ENCODE measurements at regions not wholly inside any gene's neighbourhood (a gene's known extent, or its start where the extent isn't known, plus 50 kb on each side); places are given as distances from the start of the nearest gene placed in this dataset.

DNA sequence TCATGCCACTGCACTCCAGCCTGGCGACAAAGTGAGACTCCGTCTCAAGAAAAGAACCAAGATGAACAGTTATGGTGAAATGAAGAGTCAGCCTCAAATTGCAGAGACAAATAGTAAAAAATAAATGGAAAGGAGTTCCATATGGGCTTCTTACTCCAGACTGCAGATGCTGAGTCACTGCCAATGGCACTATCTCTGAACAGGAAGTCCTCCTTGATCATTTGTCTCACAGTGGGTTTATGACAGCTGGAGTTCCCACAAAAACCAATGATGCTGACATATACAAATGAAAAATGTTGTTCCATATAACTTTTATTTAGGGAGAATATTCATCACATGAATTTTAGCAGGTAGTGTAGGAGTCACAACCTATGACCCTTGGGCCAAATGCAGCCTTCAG lies 631.6 kb downstream of the PCDH18 start:
- POLR2A ChIA-PET (ENCODE audit: low non-redundant PET) = no interaction called here
- no peaks in the 10 kb centered on the region for H3K27me3 ChIP-seq (replicated peaks; ENCODE audit: insufficient read depth, low read depth, low read length, poor library complexity)
- intact Hi-C loops (cut with micrococcal nuclease; ENCODE audit: unreplicated experiment) = no loop called here
- no peak for TF ChIP-seq EZH2 (IDR thresholded peaks at IDR 0.05; ENCODE audit: borderline replicate concordance, low read depth, low read length, poor library complexity, severe bottlenecking)
- TF ChIP-seq, protein P1, sequence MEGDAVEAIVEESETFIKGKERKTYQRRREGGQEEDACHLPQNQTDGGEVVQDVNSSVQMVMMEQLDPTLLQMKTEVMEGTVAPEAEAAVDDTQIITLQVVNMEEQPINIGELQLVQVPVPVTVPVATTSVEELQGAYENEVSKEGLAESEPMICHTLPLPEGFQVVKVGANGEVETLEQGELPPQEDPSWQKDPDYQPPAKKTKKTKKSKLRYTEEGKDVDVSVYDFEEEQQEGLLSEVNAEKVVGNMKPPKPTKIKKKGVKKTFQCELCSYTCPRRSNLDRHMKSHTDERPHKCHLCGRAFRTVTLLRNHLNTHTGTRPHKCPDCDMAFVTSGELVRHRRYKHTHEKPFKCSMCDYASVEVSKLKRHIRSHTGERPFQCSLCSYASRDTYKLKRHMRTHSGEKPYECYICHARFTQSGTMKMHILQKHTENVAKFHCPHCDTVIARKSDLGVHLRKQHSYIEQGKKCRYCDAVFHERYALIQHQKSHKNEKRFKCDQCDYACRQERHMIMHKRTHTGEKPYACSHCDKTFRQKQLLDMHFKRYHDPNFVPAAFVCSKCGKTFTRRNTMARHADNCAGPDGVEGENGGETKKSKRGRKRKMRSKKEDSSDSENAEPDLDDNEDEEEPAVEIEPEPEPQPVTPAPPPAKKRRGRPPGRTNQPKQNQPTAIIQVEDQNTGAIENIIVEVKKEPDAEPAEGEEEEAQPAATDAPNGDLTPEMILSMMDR (conservative IDR thresholded peaks at IDR 0.05; ENCODE audit: low read depth, low read length) = no peak
- H3K4me1 ChIP-seq (ENCODE audit: insufficient read depth, low read length, poor library complexity, severe bottlenecking) = no peaks in the 10 kb centered on the region
- H3K36me3 ChIP-seq (ENCODE audit: insufficient read depth, low read length, poor library complexity, severe bottlenecking) = no peaks in the 10 kb centered on the region
- no TSS peak for BruUV-seq (replicated peaks)
- no peak for DNase-seq (ENCODE audit: low spot score)
- CTCF ChIA-PET = no interaction called here
- no peak overlapping the region for H3K4me3 ChIP-seq (ENCODE audit: low read depth, low read length, poor library complexity, severe bottlenecking)
- no peaks in the 10 kb centered on the region for H3K9me3 ChIP-seq (ENCODE audit: low read depth, low read length, poor library complexity, severe bottlenecking)
- no peak overlapping the region for H3K27ac ChIP-seq (ENCODE audit: low read depth, low read length, poor library complexity, severe bottlenecking)

- POLR2A ChIA-PET (ENCODE audit: low non-redundant PET) = no interaction called here
- no peak overlapping the region for H3K4me3 ChIP-seq (ENCODE audit: low read depth, low read length, poor library complexity, severe bottlenecking)
- H3K27ac ChIP-seq (ENCODE audit: low read depth, low read length, poor library complexity, severe bottlenecking) = no peak overlapping the region
- TF ChIP-seq EZH2 (IDR thresholded peaks at IDR 0.05; ENCODE audit: borderline replicate concordance, low read depth, low read length, poor library complexity, severe bottlenecking) = no peak
- TF ChIP-seq, protein P1 (conservative IDR thresholded peaks at IDR 0.05; ENCODE audit: low read depth, low read length) = no peak
- BruUV-seq (replicated peaks) = no TSS peak
- H3K36me3 ChIP-seq (ENCODE audit: insufficient read depth, low read length, poor library complexity, severe bottlenecking) = no peaks in the 10 kb centered on the region
- CTCF ChIA-PET = interaction anchor here (0.5 kb wide), 1 partner anchor 169 kb away, joined by 3 read pairs; no protein-coding TSS in a partner anchor
- intact Hi-C loops (cut with micrococcal nuclease; ENCODE audit: unreplicated experiment) = no loop called here
- no peaks in the 10 kb centered on the region for H3K4me1 ChIP-seq (ENCODE audit: insufficient read depth, low read length, poor library complexity, severe bottlenecking)
- H3K27me3 ChIP-seq (replicated peaks; ENCODE audit: insufficient read depth, low read depth, low read length, poor library complexity) = no peaks in the 10 kb centered on the region
- no peak for DNase-seq (ENCODE audit: low spot score)
- no peaks in the 10 kb centered on the region for H3K9me3 ChIP-seq (ENCODE audit: low read depth, low read length, poor library complexity, severe bottlenecking)
Measured at GRCh38 chr4:136898590-136899248, 633.6 kb downstream of the PCDH18 start.

DNA sequence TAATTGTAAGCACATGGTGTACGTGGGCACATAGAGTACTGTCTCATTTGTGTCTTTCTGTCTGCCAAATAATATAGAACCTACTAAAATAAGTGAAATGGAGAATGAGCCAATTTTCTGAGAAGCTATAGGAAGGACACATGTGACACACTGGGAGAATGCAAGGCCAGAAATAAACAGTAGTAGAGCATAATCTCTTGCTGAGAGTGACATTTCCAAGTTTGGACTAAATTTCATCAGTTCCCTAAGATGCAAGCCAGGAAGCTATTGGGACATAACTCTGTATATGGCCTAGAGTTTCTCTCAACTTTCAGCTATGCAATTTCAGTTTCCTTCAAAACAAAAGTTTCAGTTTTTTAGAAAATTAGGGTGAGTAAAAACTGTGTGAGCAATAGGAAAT lies 638.7 kb downstream of the PCDH18 start:
- no TSS peak for BruUV-seq (replicated peaks)
- CTCF ChIA-PET = no interaction called here

More for the DNA sequence above, 638.7 kb downstream of the PCDH18 start:
- POLR2A ChIA-PET (ENCODE audit: low non-redundant PET) = no interaction called here
- TF ChIP-seq, protein P1 (conservative IDR thresholded peaks at IDR 0.05; ENCODE audit: low read depth, low read length) = no peak
- no peak for TF ChIP-seq EZH2 (IDR thresholded peaks at IDR 0.05; ENCODE audit: borderline replicate concordance, low read depth, low read length, poor library complexity, severe bottlenecking)
- no peaks in the 10 kb centered on the region for H3K36me3 ChIP-seq (ENCODE audit: insufficient read depth, low read length, poor library complexity, severe bottlenecking)
- no peak overlapping the region for H3K27ac ChIP-seq (ENCODE audit: low read depth, low read length, poor library complexity, severe bottlenecking)
- no peak overlapping the region for H3K4me3 ChIP-seq (ENCODE audit: low read depth, low read length, poor library complexity, severe bottlenecking)
- H3K4me1 ChIP-seq (ENCODE audit: insufficient read depth, low read length, poor library complexity, severe bottlenecking) = no peaks in the 10 kb centered on the region
- intact Hi-C loops (cut with micrococcal nuclease; ENCODE audit: unreplicated experiment) = no loop called here
- no peaks in the 10 kb centered on the region for H3K9me3 ChIP-seq (ENCODE audit: low read depth, low read length, poor library complexity, severe bottlenecking)
- DNase-seq (ENCODE audit: low spot score) = no peak
- H3K27me3 ChIP-seq (replicated peaks; ENCODE audit: insufficient read depth, low read depth, low read length, poor library complexity) = no peaks in the 10 kb centered on the region

Data from A673 (cell line).